K562 (cell line): ENCODE measurements at regions not wholly inside any gene's neighbourhood (a gene's known extent, or its start where the extent isn't known, plus 50 kb on each side); places are given as distances from the start of the nearest gene placed in this dataset.

Experiments
- CREB1 ChIP-seq, 2 experiments: sonication (generic) in 1 of 2; formaldehyde crosslinking in 1 of 2; IDR thresholded peaks; 2 replicates each; pipeline versions ENCODE4 v1.6.1 to v1.8.0; 2012 to 2022; ENCODE audit warnings: inconsistent platforms in 1 of 2, mild to moderate bottlenecking in 1 of 2, missing genetic modification reagents in 1 of 2, moderate library complexity in 1 of 2
- POLR3A ChIP-seq: IDR thresholded peaks from 2 replicates; pipeline ENCODE4 v1.6.1; 2011; ENCODE audit warnings: borderline replicate concordance, mild to moderate bottlenecking, moderate library complexity; ENCODE audit not compliant: insufficient read length, insufficient read depth; ENCODE audit errors: extremely low read depth
- TGIF2 ChIP-seq: sonication (generic); formaldehyde crosslinking; IDR thresholded peaks from 2 replicates; pipeline ENCODE4 v1.8.1; 2022; ENCODE audit warnings: mild to moderate bottlenecking, missing genetic modification reagents, moderate library complexity
- THRAP3 ChIP-seq: fragments of 450-650 bp; IDR thresholded peaks from 2 replicates; pipeline ENCODE4 v1.6.1; 2016; ENCODE audit warnings: mild to moderate bottlenecking, inconsistent platforms, borderline replicate concordance
- TSHZ1 ChIP-seq: fragments of 250-450 bp; sonication (Bioruptor Pico); IDR thresholded peaks from 2 replicates; pipeline ENCODE4 v1.4.0; 2020; ENCODE audit warnings: mild to moderate bottlenecking, moderate library complexity
- ZNF280A ChIP-seq: fragments of 450-650 bp; IDR thresholded peaks from 2 replicates; pipeline ENCODE4 v1.6.1; 2018; ENCODE audit warnings: mild to moderate bottlenecking, low read depth; ENCODE audit not compliant: partially characterized antibody

- no peak for TF ChIP-seq ZNF280A
- TF ChIP-seq CREB1 (IDR thresholded peaks at IDR 0.05) = no peak
- TF ChIP-seq CREB1 (CRISPR knock-in tag; IDR thresholded peaks at IDR 0.05) = no peak
- no peak for TF ChIP-seq POLR3A
- TF ChIP-seq THRAP3 = no peak
- TF ChIP-seq TGIF2 (CRISPR knock-in tag) = no peak
- no peak for TF ChIP-seq TSHZ1 (CRISPR knock-in tag)
- TF ChIP-seq, all 486 proteins: peak for 0
Measured at GRCh38 chr22:48155446-48155845, 1393.0 kb downstream of the TBC1D22A start (continued).
